ENCODE measurements at regions not wholly inside any gene's neighbourhood (a gene's known extent, or its start where the extent isn't known, plus 50 kb on each side); places are given as distances from the start of the nearest gene placed in this dataset.
"Not testable (repeated sequence)": the region's sequence is repeated elsewhere in the genome, so short reads cannot be mapped to it uniquely, and the experiment has no call there.

GRCh38 chr17:45646288-45646988, 137.7 kb upstream of the CRHR1 start:
- in situ Hi-C loops (cut with MboI; ENCODE audit: low sequenced_read_pairs): no loop called here

GRCh38 chr17:45648642-45649041, 135.5 kb upstream of the CRHR1 start:
- in situ Hi-C loops (cut with MboI; ENCODE audit: low sequenced_read_pairs): no loop called here

- in situ Hi-C loops (cut with MboI; ENCODE audit: low sequenced_read_pairs): no loop called here
Observed at GRCh38 chr17:45649796-45650195, 134.3 kb upstream of the CRHR1 start.

- in situ Hi-C loops (cut with MboI; ENCODE audit: low sequenced_read_pairs): no loop called here
Observed at GRCh38 chr17:45650561-45650960, 133.6 kb upstream of the CRHR1 start.

- in situ Hi-C loops (cut with MboI; ENCODE audit: low sequenced_read_pairs): no loop called here
Observed at GRCh38 chr17:45651145-45651709, 132.9 kb upstream of the CRHR1 start.

- in situ Hi-C loops (cut with MboI; ENCODE audit: low sequenced_read_pairs): no loop called here
Observed at GRCh38 chr17:45653616-45654015, 130.5 kb upstream of the CRHR1 start.

- in situ Hi-C loops (cut with MboI; ENCODE audit: low sequenced_read_pairs): no loop called here
Observed at GRCh38 chr17:45656527-45657181, 127.5 kb upstream of the CRHR1 start.

- in situ Hi-C loops (cut with MboI; ENCODE audit: low sequenced_read_pairs): no loop called here
Observed at GRCh38 chr17:45660474-45660873, 123.6 kb upstream of the CRHR1 start.

- in situ Hi-C loops (cut with MboI; ENCODE audit: low sequenced_read_pairs): no loop called here
Observed at GRCh38 chr17:45662432-45662831, 121.7 kb upstream of the CRHR1 start.

- in situ Hi-C loops (cut with MboI; ENCODE audit: low sequenced_read_pairs): no loop called here
Observed at GRCh38 chr17:45663772-45664171, 120.3 kb upstream of the CRHR1 start.

GRCh38 chr17:45664921-45665320, 119.2 kb upstream of the CRHR1 start:
- in situ Hi-C loops (cut with MboI; ENCODE audit: low sequenced_read_pairs): no loop called here

GRCh38 chr17:45666046-45666600, 118.0 kb upstream of the CRHR1 start:
- in situ Hi-C loops (cut with MboI; ENCODE audit: low sequenced_read_pairs): no loop called here

GRCh38 chr17:45666641-45667040, 117.5 kb upstream of the CRHR1 start:
- in situ Hi-C loops (cut with MboI; ENCODE audit: low sequenced_read_pairs): no loop called here

GRCh38 chr17:45667591-45668171, 116.4 kb upstream of the CRHR1 start:
- in situ Hi-C loops (cut with MboI; ENCODE audit: low sequenced_read_pairs): no loop called here

- in situ Hi-C loops (cut with MboI; ENCODE audit: low sequenced_read_pairs): no loop called here
Observed at GRCh38 chr17:45668316-45668715, 115.8 kb upstream of the CRHR1 start.

- in situ Hi-C loops (cut with MboI; ENCODE audit: low sequenced_read_pairs): no loop called here
Observed at GRCh38 chr17:45672301-45672700, 111.8 kb upstream of the CRHR1 start.

GRCh38 chr17:45672792-45673191, 111.3 kb upstream of the CRHR1 start:
- in situ Hi-C loops (cut with MboI; ENCODE audit: low sequenced_read_pairs): no loop called here

- in situ Hi-C loops (cut with MboI; ENCODE audit: low sequenced_read_pairs): not testable (repeated sequence)
Observed at GRCh38 chr17:45673759-45674158, 110.4 kb upstream of the CRHR1 start.

- in situ Hi-C loops (cut with MboI; ENCODE audit: low sequenced_read_pairs): no loop called here
Observed at GRCh38 chr17:45675012-45675411, 109.1 kb upstream of the CRHR1 start.

GRCh38 chr17:45675892-45676291, 108.2 kb upstream of the CRHR1 start:
- in situ Hi-C loops (cut with MboI; ENCODE audit: low sequenced_read_pairs): no loop called here

- in situ Hi-C loops (cut with MboI; ENCODE audit: low sequenced_read_pairs): no loop called here
Observed at GRCh38 chr17:45676695-45677094, 107.4 kb upstream of the CRHR1 start.

- in situ Hi-C loops (cut with MboI; ENCODE audit: low sequenced_read_pairs): no loop called here
Observed at GRCh38 chr17:45677770-45678169, 106.3 kb upstream of the CRHR1 start.

Data from HL-60/S4 (cell line).